Stimulated activated CD8-positive, alpha-beta memory T cell treated with anti-CD3 and anti-CD28 coated beads, Interleukin-7, amount 100 ng/mL, for 24 hours (primary cell): ENCODE measurements at regions not wholly inside any gene's neighbourhood (a gene's known extent, or its start where the extent isn't known, plus 50 kb on each side); places are given as distances from the start of the nearest gene placed in this dataset.

Experiments
- DNase-seq: peaks from one replicate; pipeline ENCODE4 v3.0.0-alpha.2; 2020; ENCODE audit warnings: low read depth

DNA sequence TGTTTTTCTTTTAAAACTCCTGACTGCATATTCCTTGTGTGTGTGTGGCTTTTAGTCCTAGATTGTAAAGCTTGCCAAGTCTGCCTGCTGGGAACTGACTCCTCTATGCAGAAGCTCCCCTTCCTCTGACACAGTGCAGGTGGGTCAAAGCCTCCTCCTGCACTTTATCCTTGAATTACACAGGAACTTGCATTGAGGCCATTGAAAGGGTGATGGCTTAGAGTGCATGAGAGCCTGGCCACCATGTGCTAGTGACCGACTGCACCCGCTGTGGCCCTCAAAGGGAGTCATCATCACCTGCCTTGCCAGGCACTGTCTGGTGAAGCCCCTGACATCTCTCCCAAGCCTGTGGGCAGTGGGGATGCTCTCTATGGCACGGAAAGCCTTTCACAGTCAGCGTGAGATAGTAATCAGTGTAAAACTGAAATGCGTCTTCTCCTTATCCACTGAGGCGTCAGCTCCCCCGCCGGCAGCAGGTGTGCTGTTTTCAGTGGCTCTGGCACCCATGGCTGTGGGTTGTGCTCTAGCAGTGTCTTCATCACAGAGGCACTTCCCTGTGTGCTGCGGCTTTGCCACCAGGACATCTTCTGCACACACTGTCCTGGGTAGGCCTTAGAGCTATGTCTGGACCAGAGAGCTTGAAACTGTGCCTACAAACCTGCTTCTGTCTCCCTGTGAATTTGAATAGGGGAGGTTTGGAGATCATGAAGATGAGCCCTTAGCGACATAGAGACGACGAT lies 87.9 kb downstream of the THBS2 start:
- no peak for DNase-seq

GRCh38 chr6:169164986-169165385 lies 88.7 kb downstream of the THBS2 start:
- no peak for DNase-seq

- no peak for DNase-seq
These were observed 89.2 kb downstream of the THBS2 start for GRCh38 chr6:169164451-169164850.

DNA sequence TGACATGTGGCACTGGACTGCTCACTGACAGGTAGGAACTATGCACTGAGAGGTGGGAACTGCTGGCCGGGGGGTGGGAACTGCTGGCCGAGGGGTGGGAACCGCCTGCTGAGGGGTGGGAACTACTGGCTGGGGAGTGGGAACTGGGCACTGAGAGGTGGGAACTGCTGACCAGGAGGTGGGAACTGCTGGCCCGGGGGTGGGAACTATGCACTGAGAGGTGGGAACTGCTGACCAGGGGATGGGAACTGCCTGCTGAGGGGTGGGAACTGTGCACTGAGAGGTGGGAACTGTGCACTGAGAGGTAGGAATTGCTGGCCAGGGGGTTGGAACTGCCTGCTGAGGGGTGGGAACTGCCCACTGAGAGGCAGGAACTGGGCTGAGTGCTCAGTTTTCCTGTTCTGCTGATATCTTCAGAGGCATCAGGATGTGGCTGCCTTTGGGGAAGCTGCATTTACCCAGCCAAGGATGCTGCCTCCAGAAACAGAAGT lies 90.2 kb downstream of the THBS2 start:
- no peak for DNase-seq

DNA sequence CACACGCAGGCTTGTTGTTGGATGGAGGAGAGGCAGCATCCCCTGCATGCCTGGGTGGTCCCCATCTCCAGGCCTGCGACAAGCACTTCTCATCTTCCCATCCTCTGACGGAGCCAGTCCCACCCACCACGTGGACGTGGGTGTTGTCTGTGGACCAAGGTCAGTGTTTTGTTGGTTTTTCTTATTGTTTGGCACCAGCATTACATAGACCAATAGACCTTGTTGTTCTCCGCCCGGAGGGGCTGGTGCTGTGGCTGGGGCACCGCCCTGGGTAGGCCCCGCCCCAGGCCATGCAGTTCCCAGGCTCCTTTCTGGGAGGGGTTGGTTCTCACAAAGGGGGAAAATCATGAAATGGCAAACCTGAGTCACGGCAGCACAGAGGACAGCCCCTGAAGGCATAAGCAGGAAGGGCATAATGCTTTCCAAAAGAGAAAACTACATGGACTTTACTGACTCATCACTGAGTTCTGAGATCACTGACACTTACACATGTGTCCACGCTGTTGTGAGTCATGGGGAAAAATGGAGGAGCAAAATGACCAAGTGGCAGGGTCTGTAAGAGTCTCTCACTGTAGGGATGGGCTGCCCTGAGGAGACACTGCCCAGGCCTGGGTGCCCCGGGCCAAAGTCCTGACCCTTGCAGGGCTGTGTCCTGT lies 90.8 kb downstream of the THBS2 start:
- no peak for DNase-seq

GRCh38 chr6:169162249-169162648 lies 91.4 kb downstream of the THBS2 start:
- DNase-seq: no peak

- no peak for DNase-seq
These were observed 92.0 kb downstream of the THBS2 start for GRCh38 chr6:169161572-169162167.

- DNase-seq: no peak
These were observed 92.6 kb downstream of the THBS2 start for GRCh38 chr6:169160855-169161560.

- no peak for DNase-seq
These were observed 93.4 kb downstream of the THBS2 start for GRCh38 chr6:169160091-169160854.

GRCh38 chr6:169159331-169159730 lies 94.3 kb downstream of the THBS2 start:
- DNase-seq: no peak

- no peak for DNase-seq
These were observed 95.0 kb downstream of the THBS2 start for GRCh38 chr6:169158691-169159090.

DNA sequence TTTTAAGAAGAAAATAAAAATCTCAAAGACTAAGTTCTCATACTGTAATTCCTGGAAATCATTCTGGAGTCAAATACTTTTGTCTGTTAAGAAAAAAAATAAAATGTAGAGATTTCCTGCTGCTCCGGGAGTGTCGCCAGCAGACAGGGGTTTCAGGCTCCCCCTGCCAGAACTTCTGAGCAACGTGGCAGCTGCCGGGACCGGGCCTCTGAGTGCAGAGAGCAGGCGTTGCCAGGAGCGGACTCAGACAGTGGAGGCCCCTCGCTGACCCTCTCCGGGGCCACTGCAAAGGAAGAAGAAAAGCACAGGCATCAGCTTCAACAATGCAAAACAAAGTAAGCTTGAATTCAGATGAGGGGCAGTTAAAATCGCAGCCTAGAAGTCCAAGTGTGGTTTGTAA lies 95.5 kb downstream of the THBS2 start:
- DNase-seq: no peak

DNA sequence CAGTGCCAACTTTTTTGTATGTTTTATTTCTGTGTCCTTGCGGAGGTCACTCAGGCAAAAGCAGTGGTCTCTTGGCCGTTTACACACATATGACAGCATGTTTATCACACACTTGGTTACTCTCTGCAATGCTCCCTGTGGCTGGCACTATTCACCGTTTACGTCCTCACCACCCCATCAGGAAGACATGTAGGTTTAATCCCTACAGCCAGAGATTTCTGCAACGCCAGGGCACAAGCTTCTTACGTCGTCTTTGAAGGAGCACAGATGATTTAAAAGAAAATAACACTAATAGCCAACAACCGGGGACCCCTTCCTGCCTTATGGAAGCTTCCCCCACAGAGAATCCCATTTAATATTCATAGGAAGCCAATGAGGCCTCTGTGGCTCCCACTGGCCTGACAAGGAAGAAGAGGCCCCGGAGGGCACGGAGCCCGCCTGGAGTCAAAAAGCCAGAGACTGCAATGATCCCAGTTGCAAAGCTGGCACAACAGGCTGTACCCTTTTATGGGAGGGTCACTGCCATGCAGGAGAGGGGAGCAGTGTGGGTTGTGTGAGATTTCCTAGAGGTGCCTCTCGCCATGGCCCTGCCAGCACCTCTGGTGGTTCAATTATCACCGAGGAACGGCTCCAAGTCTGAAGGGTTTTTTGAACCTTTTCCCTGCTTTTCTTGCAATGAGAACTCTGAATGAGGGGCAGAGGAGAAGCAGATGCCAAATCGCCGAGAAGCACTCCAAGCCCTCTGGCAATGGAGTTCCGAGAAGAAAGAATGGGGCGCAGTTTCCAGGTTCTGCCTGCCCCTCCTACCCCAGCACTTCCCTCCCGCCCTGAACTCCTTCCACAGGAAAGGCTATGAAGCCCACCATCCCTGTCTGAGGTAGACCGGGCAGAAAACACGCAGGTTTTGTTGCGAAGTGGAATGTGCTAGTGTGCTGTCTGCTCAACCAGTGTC lies 96.2 kb downstream of the THBS2 start:
- DNase-seq: no peak

GRCh38 chr6:169156793-169157147 lies 96.9 kb downstream of the THBS2 start:
- no peak for DNase-seq

DNA sequence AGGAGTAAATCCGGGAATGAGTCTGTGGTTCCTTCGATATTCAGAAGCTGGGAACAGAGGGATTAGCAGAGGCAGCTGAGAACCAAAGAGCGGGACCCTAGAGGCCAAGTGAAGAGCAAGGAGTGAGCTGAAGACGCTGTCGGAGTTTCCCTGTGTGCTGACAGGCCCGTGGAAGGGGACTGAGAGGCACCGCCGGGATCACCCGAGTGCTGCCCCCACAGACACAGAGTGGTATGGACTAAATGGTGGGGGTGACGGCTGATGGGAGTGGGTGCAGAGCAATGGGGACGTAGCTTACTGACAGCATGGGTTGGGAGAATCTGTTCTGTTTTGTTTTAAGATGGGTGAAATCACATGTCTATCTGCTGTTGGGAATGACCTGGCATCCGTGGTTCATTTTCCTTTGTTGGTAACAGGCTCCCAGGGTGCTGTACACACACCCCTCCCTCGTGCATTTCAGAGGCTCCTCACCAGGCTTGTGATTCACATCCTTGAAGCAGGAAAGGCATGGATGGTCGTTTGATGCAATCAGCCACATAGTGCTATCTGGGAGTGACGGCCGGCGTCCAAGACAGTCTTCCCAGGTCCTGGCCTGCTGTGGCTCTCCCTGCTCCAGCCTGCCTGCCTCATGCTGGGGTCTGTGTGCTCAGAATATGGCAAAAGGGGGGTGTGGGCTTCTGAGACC lies 97.4 kb downstream of the THBS2 start:
- no peak for DNase-seq

- DNase-seq: no peak
These were observed 98.2 kb downstream of the THBS2 start for GRCh38 chr6:169155481-169155880.

DNA sequence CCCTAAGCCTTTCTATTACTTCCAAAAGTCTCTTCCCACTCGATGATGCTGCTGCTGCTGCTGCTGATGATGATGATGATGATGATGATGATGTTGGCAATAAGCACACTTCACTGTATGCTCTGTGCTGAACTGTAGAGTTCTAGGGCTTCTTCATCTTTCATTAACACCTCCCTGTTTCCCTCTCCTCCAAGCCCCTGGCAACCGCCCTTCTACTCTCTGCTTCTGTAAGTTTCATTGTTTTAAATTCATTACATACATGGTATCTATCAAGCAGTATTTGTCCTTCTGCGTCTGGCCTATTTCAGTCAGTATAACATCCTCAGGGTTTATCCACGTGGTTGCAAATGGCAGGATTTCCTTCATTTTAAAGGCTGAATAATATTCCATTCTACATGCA lies 100.2 kb downstream of the THBS2 start:
- DNase-seq: no peak

GRCh38 chr6:169146521-169146920 lies 107.1 kb downstream of the THBS2 start:
- DNase-seq: no peak

DNA sequence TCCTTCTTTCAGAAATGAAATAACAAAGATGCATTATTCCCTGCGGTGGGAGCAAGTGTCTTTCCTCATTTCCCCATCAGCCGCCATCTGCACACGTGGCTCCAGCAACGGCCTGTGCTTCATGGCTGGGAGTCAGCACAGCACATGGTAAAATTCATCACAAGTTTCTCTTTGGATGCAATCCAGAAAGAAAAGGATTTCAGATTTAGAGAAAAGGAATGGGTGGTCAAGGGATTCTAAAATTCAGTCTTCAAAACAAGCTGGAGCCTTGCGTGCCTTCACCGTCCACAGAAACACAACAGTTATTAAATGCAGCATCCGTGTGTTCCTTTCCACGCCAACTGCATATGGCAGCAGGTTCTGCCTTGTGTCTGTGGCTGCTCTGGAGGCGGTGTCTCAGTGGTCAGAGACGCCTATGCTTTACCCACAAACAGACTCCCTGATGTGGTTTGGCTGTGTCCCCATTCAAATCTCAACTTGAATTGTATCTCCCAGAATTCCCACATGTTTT lies 107.6 kb downstream of the THBS2 start:
- no peak for DNase-seq

GRCh38 chr6:169145496-169145895 lies 108.2 kb downstream of the THBS2 start:
- no peak for DNase-seq
